ENCODE measurements at regions not wholly inside any gene's neighbourhood (a gene's known extent, or its start where the extent isn't known, plus 50 kb on each side); places are given as distances from the start of the nearest gene placed in this dataset.
"Not testable (repeated sequence)": the region's sequence is repeated elsewhere in the genome, so short reads cannot be mapped to it uniquely, and the experiment has no call there.

GRCh38 chr2:234565201-234565600, 68.3 kb upstream of the ARL4C start:
- DNase-seq (ENCODE audit: low spot score): no peak
- intact Hi-C loops (cut with DNase I): no loop called here

DNA sequence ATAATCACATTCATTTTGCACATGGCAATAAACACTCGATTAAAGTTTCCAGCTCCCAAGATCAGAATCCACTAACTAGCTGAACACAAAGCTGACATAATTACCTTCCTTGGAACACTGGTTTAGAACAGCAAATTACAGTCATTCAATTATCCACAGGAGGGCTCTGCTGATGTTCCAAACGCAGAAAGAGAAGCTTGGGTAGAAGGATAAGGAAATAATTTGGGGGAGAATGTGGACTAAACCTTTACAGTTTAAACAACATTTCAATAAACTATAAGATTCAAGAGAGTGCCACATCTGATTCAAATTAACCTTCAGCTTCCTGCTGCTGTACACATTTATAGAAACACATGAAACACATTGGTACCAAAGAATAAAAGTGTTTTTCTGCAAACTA, 67.8 kb upstream of the ARL4C start:
- intact Hi-C loops (cut with DNase I): no loop called here
- DNase-seq (ENCODE audit: low spot score): no peak

DNA sequence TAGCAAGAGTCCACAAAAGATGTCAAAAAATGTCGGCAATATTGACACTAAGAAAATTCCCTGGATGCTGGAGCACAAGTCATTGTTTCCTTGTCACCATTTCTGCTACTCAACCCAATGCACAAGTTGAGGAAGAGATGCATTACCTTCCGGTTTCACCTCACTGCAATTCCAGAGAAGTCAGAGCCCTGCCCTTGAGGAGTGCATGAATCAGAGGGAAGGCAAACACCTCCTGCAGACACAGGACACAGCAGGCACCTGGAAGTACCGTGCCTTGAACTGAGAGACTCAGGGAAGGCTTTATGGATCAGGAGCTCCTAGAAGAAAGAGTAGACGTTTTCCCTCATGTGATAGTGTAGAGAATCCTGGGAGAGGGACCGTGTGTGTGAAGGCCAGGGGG, 62.7 kb upstream of the ARL4C start:
- intact Hi-C loops (cut with DNase I): no loop called here
- no peak for DNase-seq (ENCODE audit: low spot score)

DNA sequence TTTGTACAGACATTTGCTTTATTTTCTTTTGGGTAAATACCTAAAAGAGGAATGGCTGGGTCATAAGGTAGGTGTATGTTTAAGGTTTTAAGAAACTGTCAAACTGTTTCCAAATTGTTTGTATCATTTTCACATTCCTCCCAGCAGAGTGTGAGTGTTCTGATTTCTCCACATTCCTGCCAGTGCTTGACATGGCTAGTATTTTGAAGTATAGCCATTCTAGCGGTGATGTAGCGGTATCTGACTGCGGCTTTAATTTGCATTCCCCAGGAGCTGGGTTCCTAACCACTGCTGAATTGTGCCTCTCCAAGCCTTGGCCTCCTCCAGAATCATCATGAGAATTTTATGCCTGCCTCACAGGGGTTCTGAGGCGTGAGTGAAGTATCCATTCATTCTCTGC, 61.8 kb upstream of the ARL4C start:
- DNase-seq (ENCODE audit: low spot score): no peak
- intact Hi-C loops (cut with DNase I): no loop called here

- no peak for DNase-seq (ENCODE audit: low spot score)
- intact Hi-C loops (cut with DNase I): no loop called here
Observed at GRCh38 chr2:234556848-234557573, 60.1 kb upstream of the ARL4C start.

- DNase-seq (ENCODE audit: low spot score): no peak
- intact Hi-C loops (cut with DNase I): no loop called here
Observed at GRCh38 chr2:234555616-234556249, 58.9 kb upstream of the ARL4C start.

GRCh38 chr2:234555161-234555560, 58.3 kb upstream of the ARL4C start:
- DNase-seq (ENCODE audit: low spot score): no peak
- intact Hi-C loops (cut with DNase I): no loop called here

DNA sequence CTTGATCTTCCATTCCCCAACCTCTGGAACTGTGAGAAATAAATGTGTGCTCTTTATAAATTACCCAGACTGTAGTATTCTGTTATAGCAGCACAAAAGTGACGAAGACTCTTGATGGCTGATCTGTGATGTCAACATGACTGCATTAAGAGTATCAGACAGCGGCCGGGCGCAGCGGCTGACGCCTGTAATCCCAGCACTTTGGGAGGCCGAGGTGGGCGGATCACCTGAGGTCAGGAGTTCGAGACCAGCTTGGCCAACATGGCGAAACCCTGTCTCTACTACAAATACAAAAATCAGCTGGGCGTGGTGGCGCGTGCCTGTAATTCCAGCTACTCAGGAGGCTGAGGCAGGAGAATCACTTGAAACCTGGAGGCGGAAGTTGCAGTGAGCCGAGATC, 56.3 kb upstream of the ARL4C start:
- DNase-seq (ENCODE audit: low spot score): not testable (repeated sequence)
- intact Hi-C loops (cut with DNase I): loop anchor here in 1 of 2 donors (5.0 kb wide), 1 partner anchor 554 kb away; no protein-coding TSS in a partner anchor

- peak; percentile 86 for DNase-seq (ENCODE audit: low spot score)
- intact Hi-C loops (cut with DNase I): loop anchor here in 1 of 2 donors (5.0 kb wide), 1 partner anchor 557 kb away; no protein-coding TSS in a partner anchor
Observed at GRCh38 chr2:234550511-234551107, 53.7 kb upstream of the ARL4C start.

GRCh38 chr2:234550056-234550455, 53.2 kb upstream of the ARL4C start:
- no peak for DNase-seq (ENCODE audit: low spot score)
- intact Hi-C loops (cut with DNase I): loop anchor here in 1 of 2 donors (5.0 kb wide), 1 partner anchor 557 kb away; no protein-coding TSS in a partner anchor

DNA sequence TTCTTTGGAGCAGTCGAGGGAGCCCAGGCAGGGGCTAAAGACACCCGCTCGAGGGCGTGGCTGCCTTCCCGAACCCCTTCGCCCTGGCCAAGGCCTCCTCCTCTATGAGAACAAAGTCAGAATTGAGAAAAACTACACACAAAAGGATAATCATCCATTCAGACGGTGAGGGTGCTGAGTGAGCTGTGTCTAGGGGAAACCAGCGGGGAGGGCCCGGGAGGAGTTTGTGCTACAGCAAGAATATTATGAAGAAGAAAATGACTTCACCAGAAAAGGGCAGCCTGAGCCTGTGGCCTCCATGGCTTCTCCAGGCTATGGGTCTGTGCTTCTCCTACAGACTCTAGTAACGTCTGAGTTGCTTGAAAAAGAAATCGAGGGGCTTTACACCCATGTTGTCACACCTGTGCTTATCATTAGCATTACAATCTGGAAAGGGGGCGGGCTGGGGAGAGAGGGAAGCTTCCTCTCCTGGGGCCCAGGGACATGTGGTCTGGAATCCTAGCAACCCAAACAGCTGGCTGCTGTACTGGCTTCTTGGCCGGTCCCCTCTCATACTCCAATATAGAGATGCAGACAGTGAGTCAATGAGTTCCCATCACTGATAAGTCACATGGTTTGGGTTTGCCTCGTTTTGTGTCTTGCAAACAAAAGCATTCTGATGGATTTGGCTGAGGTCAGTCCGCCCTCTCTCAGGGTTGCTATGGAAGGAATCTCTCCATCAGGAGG, 52.0 kb upstream of the ARL4C start:
- peak; percentile 85 for DNase-seq (ENCODE audit: low spot score)
- intact Hi-C loops (cut with DNase I): loop anchor here (5.0 kb wide), 2 partner anchors 563 to 568 kb away; no protein-coding TSS in a partner anchor

DNA sequence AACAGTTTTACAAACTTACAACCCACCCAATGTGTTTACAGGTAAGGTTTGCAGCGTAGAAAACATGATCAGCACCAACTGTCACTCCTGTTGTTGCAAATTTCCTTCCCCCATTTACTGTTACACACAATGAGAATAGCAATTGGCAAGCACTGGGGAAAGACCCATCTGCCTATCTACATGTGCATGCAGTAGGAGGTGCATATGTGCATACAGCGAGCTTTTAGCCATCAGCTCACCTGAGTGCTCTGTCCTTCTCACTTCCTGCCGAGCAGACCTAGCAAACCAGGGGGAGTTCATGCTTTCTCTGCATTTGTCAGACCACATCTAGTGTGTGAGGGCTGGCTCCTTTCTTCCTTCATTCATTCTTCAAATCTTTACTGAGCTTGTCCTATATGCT, 49.9 kb upstream of the ARL4C start:
- intact Hi-C loops (cut with DNase I): loop anchor here (5.0 kb wide), 2 partner anchors 566 to 571 kb away; no protein-coding TSS in a partner anchor
- no peak for DNase-seq (ENCODE audit: low spot score)
